ENCODE measurements at regions not wholly inside any gene's neighbourhood (a gene's known extent, or its start where the extent isn't known, plus 50 kb on each side); places are given as distances from the start of the nearest gene placed in this dataset.
"Not testable (repeated sequence)": the region's sequence is repeated elsewhere in the genome, so short reads cannot be mapped to it uniquely, and the experiment has no call there.

- peak; percentile 8 for DNase-seq (ENCODE audit: low read depth, low spot score)
- in situ Hi-C loops (cut with HindIII; ENCODE audit: low pct_unique_long_range_greater_than_20kb, low sequenced_read_pairs) = not testable (repeated sequence)
Observed at GRCh38 chr16:5239472-5240277, 142.1 kb upstream of the EEF2KMT start.

GRCh38 chr16:5235119-5235518 is 137.5 kb upstream of the EEF2KMT start:
- in situ Hi-C loops (cut with HindIII; ENCODE audit: low pct_unique_long_range_greater_than_20kb, low sequenced_read_pairs) = no loop called here

GRCh38 chr16:5234295-5235050 is 136.9 kb upstream of the EEF2KMT start:
- in situ Hi-C loops (cut with HindIII; ENCODE audit: low pct_unique_long_range_greater_than_20kb, low sequenced_read_pairs) = no loop called here
- no peak for DNase-seq (ENCODE audit: low read depth, low spot score)

More at GRCh38 chr16:5235119-5235518, 137.5 kb upstream of the EEF2KMT start:
- no peak for DNase-seq (ENCODE audit: low read depth, low spot score)

GRCh38 chr16:5231246-5231759 is 133.7 kb upstream of the EEF2KMT start:
- no peak for DNase-seq (ENCODE audit: low read depth, low spot score)
- in situ Hi-C loops (cut with HindIII; ENCODE audit: low pct_unique_long_range_greater_than_20kb, low sequenced_read_pairs) = no loop called here

- DNase-seq (ENCODE audit: low read depth, low spot score) = no peak
- in situ Hi-C loops (cut with HindIII; ENCODE audit: low pct_unique_long_range_greater_than_20kb, low sequenced_read_pairs) = no loop called here
Observed at GRCh38 chr16:5228369-5228768, 130.8 kb upstream of the EEF2KMT start.

- in situ Hi-C loops (cut with HindIII; ENCODE audit: low pct_unique_long_range_greater_than_20kb, low sequenced_read_pairs) = no loop called here
- no peak for DNase-seq (ENCODE audit: low read depth, low spot score)
Observed at GRCh38 chr16:5225931-5226655, 128.5 kb upstream of the EEF2KMT start.

GRCh38 chr16:5222761-5223160 is 125.2 kb upstream of the EEF2KMT start:
- in situ Hi-C loops (cut with HindIII; ENCODE audit: low pct_unique_long_range_greater_than_20kb, low sequenced_read_pairs) = no loop called here
- DNase-seq (ENCODE audit: low read depth, low spot score) = no peak

GRCh38 chr16:5221831-5222230 is 124.2 kb upstream of the EEF2KMT start:
- in situ Hi-C loops (cut with HindIII; ENCODE audit: low pct_unique_long_range_greater_than_20kb, low sequenced_read_pairs); DNase-seq (ENCODE audit: low read depth, low spot score): not testable (repeated sequence)

GRCh38 chr16:5220705-5221104 is 123.1 kb upstream of the EEF2KMT start:
- in situ Hi-C loops (cut with HindIII; ENCODE audit: low pct_unique_long_range_greater_than_20kb, low sequenced_read_pairs) = no loop called here
- DNase-seq (ENCODE audit: low read depth, low spot score) = no peak

- in situ Hi-C loops (cut with HindIII; ENCODE audit: low pct_unique_long_range_greater_than_20kb, low sequenced_read_pairs) = no loop called here
- no peak for DNase-seq (ENCODE audit: low read depth, low spot score)
Observed at GRCh38 chr16:5216441-5217080, 119.0 kb upstream of the EEF2KMT start.

- DNase-seq (ENCODE audit: low read depth, low spot score) = no peak
- in situ Hi-C loops (cut with HindIII; ENCODE audit: low pct_unique_long_range_greater_than_20kb, low sequenced_read_pairs) = no loop called here
Observed at GRCh38 chr16:5215901-5216300, 118.3 kb upstream of the EEF2KMT start.

- in situ Hi-C loops (cut with HindIII; ENCODE audit: low pct_unique_long_range_greater_than_20kb, low sequenced_read_pairs) = no loop called here
Observed at GRCh38 chr16:5214466-5214865, 116.9 kb upstream of the EEF2KMT start.

GRCh38 chr16:5212501-5212900 is 114.9 kb upstream of the EEF2KMT start:
- in situ Hi-C loops (cut with HindIII; ENCODE audit: low pct_unique_long_range_greater_than_20kb, low sequenced_read_pairs); DNase-seq (ENCODE audit: low read depth, low spot score): not testable (repeated sequence)

More at GRCh38 chr16:5214466-5214865, 116.9 kb upstream of the EEF2KMT start:
- no peak for DNase-seq (ENCODE audit: low read depth, low spot score)

GRCh38 chr16:5207862-5208498 is 110.4 kb upstream of the EEF2KMT start:
- DNase-seq (ENCODE audit: low read depth, low spot score) = peak; percentile 68
- in situ Hi-C loops (cut with HindIII; ENCODE audit: low pct_unique_long_range_greater_than_20kb, low sequenced_read_pairs) = not testable (repeated sequence)

- DNase-seq (ENCODE audit: low read depth, low spot score) = no peak
- in situ Hi-C loops (cut with HindIII; ENCODE audit: low pct_unique_long_range_greater_than_20kb, low sequenced_read_pairs) = no loop called here
Observed at GRCh38 chr16:5207001-5207523, 109.5 kb upstream of the EEF2KMT start.

GRCh38 chr16:5206331-5206990 is 108.9 kb upstream of the EEF2KMT start:
- no peak for DNase-seq (ENCODE audit: low read depth, low spot score)
- in situ Hi-C loops (cut with HindIII; ENCODE audit: low pct_unique_long_range_greater_than_20kb, low sequenced_read_pairs) = no loop called here
